HG03135 (cell line): ENCODE measurements at regions not wholly inside any gene's neighbourhood (a gene's known extent, or its start where the extent isn't known, plus 50 kb on each side); places are given as distances from the start of the nearest gene placed in this dataset.
"Not testable (repeated sequence)": the region's sequence is repeated elsewhere in the genome, so short reads cannot be mapped to it uniquely, and the experiment has no call there.

ENCODE experiments used
- ATAC-seq: cut with Tn5 transposase; IDR thresholded peaks from one replicate; pipeline ENCODE4 v1.9.1; 2021; ENCODE audit warnings: mild to moderate bottlenecking, moderate library complexity; ENCODE audit not compliant: unreplicated experiment

DNA sequence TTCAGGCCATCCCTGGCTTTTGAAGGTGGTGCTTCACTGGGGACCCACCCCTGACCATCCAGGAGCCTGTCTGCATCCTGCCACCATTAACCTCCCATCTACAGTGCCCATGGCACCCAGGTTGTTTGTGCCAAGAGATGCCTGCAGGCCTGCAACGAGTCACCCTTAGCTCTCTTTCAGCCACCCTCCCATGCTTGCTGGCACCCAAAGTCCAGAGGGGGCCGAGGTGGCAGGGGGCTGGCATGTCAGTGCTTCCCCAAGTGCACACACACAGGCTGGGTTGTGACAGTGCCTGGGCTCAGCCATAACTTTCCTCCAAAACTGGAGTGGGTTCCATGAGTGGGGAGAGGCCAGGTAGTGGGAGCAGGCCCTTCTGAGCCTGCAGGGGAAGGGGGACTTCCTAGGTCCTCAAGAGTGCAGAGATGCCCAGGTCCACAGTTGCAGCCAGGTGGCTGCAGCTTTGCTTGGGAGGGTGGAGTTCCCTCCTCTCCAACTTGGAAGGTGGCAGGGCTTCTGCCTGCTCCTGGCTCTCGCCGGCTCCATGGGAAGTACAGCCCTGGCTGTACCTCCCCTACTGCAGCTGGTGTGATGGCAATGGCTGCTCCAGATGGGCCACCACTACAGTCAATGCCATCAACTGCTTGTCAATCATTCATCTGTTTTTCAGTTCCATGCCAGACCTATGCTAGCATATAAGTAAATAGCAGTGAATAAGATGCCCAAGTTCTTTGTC, 235.9 kb upstream of the GIMD1 start:
- no peak for ATAC-seq

DNA sequence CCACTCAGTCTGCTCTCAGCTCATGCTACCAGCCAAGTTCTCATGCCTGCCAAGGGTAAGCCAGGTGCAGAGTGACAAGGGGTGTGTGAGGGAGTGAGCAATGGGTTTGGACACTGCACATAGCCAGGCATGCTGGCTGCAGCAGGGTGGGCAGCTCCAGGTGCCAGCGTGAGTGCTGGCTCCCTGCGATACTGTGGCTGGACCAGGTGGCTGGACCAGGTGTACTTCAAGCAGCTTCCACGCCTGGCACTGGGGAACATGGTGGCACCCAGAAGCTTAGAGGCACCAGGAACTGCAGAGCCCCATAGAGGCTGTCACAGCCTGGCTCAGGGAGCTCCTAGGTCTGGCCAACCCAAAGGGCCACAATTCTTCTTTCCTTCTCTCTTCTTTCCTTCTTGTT, 234.9 kb upstream of the GIMD1 start:
- no peak for ATAC-seq

DNA sequence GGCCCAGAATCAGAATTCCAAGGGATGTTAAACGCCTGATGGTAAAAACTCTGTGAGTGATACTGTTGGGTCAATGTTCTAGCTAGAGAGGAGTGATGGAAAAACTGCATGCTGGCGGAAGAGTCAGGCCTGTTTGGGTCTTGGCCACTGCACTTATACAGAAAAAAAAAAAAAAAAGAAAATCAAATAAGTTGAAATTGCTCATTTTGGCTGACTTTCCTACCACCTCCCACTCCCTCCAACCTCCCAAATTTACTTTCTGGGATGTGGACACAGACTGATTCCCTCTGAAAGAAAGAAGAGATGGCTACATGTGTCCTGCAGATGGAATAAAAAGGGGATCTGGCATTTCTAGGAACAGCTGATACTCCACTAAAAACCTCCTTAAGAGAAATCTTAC, 234.1 kb upstream of the GIMD1 start:
- no peak for ATAC-seq

DNA sequence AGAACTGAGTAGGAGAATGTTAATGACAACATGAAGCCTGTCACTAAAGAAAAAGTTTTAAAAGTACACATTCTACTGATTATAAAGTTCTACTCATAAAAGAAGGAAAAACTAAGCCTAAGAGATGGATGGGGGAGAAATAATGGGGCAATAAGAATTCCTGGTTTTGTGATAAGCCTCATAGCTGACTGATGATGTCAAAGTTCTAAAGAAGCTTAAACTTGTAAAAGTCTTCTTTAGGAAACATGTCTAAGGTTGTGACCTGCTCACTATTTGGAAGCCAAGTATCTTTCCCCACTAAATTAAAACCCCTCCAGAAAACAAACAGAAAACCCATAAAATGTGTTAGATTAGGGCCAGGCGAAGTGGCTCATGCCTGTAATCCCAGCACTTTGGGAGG, 232.9 kb upstream of the GIMD1 start:
- no peak for ATAC-seq

DNA sequence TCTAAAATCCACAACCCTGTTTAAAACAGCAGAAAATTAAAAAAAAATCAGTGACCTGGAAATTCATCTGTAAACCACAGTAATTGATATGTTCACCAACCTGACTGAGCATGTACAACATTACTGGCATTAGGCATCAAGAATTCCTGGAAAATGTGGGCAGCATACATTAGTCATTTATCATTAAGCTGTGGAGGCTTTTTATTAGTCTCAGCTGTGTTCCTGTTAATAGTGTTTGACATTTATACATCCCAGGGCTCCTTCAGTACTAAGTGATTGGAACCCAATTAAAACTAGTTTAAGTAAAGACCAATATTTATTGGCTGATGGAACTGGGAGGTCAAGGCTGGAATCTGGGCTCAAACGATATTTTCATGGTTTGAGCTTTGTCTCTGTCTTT, 227.3 kb upstream of the GIMD1 start:
- ATAC-seq: no peak

DNA sequence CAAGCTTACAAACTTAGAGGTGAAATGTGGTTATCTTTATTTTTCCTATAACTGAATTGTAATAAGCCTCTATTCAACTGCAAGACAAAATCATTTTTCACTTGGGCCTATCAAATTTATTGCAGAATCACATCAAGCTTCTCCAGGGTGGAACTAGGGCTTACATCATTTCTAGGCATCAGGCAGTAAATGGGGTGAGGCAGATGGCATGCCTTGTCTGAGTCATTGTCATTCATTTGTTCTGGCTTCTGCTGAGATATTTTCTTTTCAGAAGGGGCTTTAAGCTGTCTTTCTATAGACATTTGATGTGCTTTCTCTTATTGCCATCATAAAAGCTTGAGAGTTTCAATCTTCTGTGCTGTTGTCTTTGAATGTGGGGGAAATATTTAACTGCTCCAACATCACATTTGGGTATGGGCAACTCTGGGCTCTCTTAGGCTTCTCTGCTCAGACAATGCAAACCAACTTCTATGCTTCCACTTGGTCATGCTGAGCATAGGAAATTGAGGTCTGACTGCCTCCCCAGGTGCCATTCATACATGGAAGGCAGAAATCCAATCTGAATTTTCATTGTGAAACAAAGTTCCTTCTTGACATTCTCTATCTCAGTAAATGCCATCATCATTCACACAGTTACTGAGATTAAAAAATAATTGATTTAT, 225.8 kb upstream of the GIMD1 start:
- no peak for ATAC-seq

DNA sequence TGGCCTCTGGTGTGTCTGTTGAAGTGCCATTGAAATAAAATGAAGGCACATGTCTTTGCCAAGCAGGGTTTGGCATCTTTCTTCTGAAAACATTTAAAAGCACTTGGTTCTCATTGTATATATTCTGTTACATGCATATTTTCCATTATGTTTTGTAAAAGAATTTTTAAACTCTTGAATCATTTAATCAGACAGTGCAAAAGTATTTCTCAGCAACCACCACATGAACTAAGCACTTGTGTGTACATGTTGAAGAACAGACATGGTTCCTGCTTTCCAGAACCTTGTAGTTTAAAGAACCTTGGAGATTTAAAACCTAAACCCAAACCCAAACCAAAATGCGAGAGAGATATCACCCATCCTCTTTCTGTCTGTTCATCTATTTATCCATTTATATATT, 220.3 kb upstream of the GIMD1 start:
- ATAC-seq: no peak

DNA sequence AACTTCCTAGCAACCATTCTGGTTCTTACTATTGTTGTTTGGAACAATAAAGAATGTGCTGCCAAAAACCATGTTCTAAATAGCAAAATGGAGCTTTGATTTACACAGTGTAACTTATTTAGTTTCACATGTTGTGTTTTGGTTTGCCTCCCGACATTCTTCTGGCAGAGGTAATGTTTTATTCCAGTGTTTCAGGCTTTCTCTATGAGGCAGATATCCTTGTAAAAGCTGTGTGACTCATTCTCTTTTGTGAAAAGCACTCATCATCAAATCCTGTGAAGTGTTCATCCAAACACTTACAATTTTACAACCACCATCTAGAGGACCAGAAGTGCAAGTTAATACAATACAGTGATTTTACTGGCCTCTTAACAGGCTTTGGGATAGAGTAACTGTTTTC, 219.0 kb upstream of the GIMD1 start:
- no peak for ATAC-seq

DNA sequence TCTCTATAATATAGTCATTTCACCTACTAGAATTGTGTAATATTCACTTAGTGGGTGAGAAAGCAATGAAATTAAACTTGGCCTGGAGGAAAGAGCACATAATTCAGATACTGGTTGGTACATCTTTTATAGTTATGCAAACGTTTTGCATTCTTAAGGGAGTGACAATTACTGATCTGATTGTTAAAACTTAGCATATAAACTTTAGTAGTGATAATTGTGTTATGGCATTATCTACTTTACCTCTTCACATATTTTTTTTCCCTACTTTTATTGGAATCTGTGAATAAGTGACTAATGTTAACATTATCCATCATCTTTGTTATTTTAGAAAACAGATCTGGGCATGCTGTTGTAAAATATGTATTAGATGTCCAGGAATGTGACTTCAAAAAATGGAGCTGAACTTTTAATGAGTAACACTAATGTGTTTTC, 217.4 kb upstream of the GIMD1 start:
- ATAC-seq: no peak

DNA sequence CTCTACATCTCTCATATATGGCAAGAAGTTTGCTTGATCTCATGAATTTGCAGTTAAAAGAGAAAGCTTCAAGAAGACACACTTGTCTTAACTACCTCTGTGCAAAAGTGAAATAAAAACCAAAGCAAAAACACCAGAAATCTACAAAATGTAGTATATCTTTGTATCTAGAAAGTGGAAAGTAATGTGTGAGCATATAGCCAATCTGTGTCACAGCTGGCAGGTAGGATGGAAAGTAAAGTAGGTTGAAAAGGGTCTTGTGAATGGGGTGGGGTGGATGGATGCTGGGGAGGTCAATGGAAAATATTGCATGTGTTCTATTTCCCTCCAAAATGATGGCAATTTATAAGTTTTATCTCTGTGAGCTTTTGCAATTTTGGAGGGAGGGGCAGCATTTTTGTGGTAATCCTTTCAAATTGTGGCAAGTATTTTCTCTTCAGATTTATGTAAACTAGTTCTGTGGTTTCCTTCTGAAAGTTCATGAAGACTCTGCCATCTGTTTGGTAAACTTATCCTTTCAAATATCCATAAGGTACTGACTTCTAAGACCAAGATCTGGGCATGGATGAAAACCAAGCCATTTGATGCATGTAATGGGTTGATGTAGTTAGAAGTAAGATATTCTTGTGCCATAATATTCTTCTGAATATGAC, 215.9 kb upstream of the GIMD1 start:
- ATAC-seq: no peak

DNA sequence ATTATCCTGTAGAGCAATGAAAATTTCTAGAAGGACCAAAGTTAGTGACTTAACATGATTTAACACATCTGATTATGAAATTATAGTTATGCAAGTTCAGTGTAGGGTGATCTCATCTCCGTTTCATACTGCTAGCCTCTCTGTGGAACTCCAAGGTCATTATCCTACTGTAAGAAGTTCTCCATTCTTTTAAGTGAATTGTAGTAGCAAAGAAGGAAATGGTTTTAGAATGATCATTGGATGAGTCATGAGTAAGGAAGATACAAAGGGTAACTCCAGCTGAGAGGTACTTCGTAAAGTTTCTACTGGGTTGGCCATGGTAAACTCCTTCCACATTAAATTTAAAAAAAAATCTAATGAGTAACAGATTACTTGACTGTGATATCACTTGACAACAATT, 215.0 kb upstream of the GIMD1 start:
- no peak for ATAC-seq

DNA sequence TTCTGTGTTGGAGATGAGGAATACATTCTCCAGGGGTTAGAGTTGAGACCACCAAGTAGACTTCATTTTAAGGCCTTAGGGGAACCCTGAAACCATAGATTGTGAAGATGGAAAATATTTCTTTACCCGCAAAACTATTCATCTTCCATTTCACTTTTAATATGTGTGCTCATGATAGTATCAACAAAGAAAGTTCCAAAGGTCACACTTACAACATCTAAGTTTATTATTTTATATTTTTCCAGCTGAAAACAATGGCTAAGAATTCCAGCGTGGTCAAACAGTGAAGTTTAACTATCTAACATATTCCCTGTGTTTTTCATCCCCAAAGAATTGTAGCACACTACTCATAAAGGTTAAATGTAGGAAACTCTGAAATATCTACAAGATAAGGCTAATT, 214.5 kb upstream of the GIMD1 start:
- no peak for ATAC-seq

DNA sequence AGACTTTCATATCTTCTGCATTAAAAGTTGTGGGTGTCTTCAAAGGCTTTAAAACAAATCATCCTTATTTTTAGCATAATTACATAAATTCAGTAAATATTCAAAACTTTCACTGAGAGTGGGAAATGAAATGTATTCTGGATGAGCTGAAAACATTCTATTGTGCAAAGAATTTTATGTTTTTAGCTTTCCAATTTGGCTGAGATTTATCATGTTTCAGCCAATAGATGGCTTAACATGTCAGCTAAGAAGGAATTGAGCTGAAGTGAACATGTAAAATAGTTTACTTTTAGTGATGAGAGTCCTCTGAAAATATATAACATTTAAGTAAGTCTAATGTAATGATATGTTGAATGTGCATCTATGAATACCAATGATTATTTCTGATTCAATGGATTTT, 213.5 kb upstream of the GIMD1 start:
- no peak for ATAC-seq

DNA sequence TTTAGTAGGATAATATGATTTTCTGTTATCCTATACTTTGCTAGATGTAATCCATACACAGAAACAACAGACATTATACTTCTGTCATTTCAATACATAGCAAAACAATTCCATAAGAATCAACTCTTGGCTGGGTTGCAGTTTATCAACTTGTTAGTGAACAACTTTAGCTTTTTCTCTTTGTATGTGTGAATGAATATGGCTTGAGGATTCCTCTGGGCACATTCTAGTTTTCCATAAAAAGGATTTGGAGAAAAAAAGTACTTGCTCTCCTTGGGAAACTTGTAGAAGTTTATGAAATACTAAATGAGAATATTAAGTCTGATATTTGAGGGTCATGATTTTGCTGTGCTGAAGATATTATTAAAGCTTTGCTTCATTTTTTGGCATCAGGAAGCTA, 210.7 kb upstream of the GIMD1 start:
- ATAC-seq: no peak

DNA sequence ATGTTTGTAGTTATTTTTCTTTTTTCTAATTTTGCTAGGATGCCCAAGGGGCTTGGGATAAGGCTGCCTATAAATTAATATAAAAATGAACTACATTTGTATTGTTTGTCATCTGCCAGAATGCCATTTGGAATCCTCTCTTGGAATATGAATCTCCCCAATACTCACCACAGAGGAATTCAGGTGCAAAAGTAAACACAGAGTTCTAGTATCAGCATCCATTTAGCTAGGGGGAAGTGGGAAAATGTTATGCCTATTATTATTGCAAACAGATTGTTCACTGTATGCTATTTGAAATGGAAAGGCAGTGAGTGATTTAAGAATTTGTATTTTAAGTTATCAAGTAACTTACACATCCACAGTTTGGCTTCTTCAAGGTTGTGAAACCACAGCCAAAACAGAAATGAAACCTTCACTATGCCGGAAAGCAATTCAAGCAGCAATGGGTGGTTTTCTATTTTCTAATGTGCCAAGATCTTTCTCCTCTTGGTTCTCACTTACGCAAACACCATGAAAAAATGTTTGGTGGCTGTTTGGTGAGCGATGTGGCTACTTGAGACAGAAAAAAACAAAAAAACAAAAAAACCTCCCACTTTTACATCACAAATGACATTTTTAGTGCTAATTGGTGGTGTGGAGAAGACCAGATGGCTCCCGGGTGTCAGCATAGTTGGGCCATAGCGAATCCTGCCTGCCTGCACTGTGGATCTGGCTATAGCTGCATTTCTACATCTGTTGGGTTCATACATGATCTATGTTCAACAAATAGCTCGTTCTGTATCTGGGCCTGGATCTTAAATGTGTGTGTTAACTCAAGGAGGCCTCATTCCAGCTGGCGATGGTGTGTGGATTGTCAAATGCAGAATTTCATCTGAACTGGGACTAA, 200.8 kb upstream of the GIMD1 start:
- ATAC-seq: no peak

DNA sequence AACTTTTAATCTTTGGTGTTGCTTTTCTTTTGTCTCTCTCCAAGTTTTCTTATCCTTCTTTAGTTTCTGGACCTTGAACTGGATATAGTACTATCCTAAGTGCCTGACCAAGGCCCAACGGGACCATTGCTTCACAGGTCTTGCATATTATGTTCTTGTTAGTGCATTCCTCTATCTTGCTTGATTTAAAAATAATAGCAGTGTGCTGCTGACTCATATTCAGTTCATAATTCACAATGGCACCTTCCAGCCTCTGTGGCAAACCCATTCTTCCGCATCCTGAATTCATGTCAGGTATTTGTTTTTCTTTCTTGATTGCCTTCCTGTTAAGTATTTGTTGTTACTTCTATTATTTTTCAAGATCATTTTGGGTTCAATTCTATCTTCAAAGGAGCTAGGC, 197.1 kb upstream of the GIMD1 start:
- ATAC-seq: no peak

DNA sequence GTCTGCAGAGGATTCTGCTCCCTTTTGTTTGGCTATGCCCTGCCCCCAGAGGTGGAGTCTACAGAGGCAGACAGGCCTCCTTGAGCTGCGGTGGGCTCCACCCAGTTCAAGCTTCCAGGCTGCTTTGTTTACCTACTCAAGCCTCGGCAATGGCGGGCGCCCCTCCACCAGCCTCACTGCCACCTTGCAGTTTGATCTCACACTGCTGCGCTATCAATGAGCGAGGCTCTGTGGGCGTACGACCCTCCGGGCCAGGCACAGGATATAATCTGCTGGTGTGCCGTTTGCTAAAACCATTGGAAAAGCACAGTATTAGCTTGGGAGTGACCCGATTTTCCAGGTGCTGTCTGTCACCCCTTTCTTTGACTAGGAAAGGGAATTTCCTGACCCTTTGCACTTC, 195.1 kb upstream of the GIMD1 start:
- not testable (repeated sequence) for ATAC-seq

DNA sequence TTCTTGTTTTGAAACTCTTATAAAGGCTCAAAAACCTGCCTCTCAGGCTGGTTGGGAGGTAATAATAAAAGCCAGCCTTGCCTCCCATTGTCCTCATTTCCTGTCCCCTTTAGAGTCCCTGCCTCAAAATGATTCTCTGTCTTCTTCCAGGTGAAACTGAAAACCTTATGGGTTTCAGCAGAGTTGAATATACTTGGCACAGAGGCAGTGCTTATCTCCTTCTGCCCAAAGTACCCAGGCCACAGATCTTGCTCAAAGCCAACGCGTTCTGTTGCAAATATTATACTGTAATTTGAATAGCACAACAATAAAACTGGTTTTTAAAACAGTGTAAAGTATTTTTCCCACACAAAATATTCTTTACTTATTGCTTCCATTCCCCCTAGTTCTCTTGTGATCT, 183.1 kb upstream of the GIMD1 start:
- ATAC-seq: no peak

DNA sequence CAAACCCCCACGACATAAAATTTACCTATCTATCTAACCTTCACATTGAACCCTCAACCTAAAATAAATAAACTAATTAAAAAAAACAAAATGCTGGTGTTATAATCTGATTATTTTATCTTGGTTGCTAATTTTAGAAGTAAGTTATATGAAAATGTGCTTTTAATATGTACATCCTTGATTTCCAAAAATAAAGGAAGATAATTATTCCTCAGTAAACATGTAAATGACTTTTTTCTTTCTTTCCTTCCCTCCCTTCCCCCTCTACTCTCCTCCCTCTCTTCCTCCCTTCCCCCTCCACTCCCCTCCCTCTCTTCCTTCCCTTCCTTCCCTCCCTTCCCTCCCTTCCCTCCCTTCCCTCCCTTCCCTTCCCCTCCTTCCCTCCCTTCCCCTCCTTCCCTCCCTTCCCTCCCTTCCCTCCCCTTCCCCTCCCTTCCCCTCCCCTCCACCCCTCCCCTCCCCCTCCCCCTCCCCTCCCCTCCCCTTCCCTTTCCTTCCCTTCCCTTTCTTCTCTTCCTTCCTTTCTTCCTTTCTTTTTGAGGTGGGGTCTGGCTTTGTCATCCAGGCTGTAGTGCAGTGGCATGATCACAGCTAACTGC, 180.0 kb upstream of the GIMD1 start:
- no peak for ATAC-seq

DNA sequence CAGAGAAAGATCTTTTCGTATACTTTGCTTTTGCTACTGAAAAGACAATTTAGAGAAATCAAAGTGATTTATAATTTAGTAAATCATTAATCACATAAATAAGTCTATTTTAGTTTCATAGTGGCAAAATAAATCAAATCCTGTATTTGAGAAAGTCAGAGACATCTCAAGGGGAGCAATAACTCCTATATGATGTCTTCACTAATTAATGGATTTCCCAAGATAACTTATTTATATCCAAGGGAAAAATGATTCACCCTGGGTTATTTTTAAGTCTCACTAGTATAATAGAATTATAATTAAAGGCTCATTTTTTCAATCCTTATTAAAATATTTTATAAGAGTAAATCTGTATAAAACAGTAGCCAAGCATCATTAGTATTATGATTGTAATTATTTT, 177.8 kb upstream of the GIMD1 start:
- ATAC-seq: no peak

DNA sequence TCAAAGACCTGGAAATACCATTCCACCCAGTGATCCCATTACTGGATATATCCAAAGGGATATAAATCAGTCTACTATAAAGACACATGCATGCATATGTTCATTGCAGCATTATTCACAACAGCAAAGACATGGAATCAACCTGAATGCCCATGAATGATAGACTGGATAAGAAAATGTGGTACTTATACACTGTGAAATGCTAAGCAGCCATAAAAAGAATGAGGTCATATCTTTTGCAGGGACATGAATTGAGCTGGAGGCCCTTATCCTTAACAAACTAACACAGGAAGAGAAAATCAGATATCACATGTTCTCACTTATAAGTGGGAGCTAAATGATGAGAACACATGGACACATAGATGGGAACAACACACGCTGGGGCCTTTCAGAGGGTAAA, 174.0 kb upstream of the GIMD1 start:
- not testable (repeated sequence) for ATAC-seq
